Keratinocyte (primary cell): ENCODE measurements at regions not wholly inside any gene's neighbourhood (a gene's known extent, or its start where the extent isn't known, plus 50 kb on each side); places are given as distances from the start of the nearest gene placed in this dataset.

ENCODE experiments used
- DNase-seq: peaks from one replicate; pipeline ENCODE4 v3.0.0-alpha.2; 2011; ENCODE audit warnings: low read depth, missing footprints, low spot score
- FAIRE-seq: peaks from 2 replicates; lab custom pipeline; 2011; peaks lifted over from hg19 to GRCh38; lab: Jason Lieb, UNC
- H2AFZ ChIP-seq: 2 replicates; pipeline ENCODE4 v1.6.0; 2012; ENCODE audit warnings: low read length, control low read depth, inconsistent platforms; ENCODE audit not compliant: control insufficient read depth
- H3K27ac ChIP-seq: 2 replicates; pipeline ENCODE4 v1.5.1; 2011; ENCODE audit warnings: low read length; ENCODE audit not compliant: control insufficient read depth, insufficient read depth
- H3K27me3 ChIP-seq: 3 replicates; pipeline ENCODE4 v1.6.0; 2011; ENCODE audit warnings: low read length; ENCODE audit not compliant: control insufficient read depth, insufficient read depth; ENCODE audit errors: extremely low read depth
- H3K36me3 ChIP-seq, 2 experiments: 2 replicates in 1 of 2; 3 replicates in 1 of 2; pipeline ENCODE4 v1.5.1; 2011; ENCODE audit warnings: low read length in 2 of 2, mild to moderate bottlenecking in 1 of 2; ENCODE audit not compliant: control insufficient read depth in 2 of 2, insufficient read depth in 2 of 2; ENCODE audit errors: extremely low read depth in 1 of 2
- H3K4me1 ChIP-seq: 3 replicates; pipeline ENCODE4 v1.5.1; 2011; ENCODE audit warnings: low read length; ENCODE audit not compliant: control insufficient read depth, insufficient read depth; ENCODE audit errors: extremely low read depth
- H3K4me2 ChIP-seq: 3 replicates; pipeline ENCODE4 v1.6.0; 2011; ENCODE audit warnings: low read depth, low read length; ENCODE audit not compliant: control insufficient read depth, insufficient read depth; ENCODE audit errors: extremely low read depth
- H3K4me3 ChIP-seq, 3 experiments: fragments of 200-600 bp in 1 of 3; sonication (generic) in 1 of 3; 2 replicates in 2 of 3; 3 replicates in 1 of 3; pipeline ENCODE4 v1.5.1; 2011 to 2016; ENCODE audit warnings: low read length in 3 of 3, mild to moderate bottlenecking in 3 of 3, control low read depth in 2 of 3, inconsistent platforms in 1 of 3, low read depth in 1 of 3, mixed read lengths in 1 of 3, mixed run types in 1 of 3, moderate library complexity in 1 of 3; ENCODE audit not compliant: control insufficient read depth in 2 of 3, insufficient read depth in 2 of 3; ENCODE audit errors: extremely low read depth in 1 of 3
- H3K79me2 ChIP-seq: 2 replicates; pipeline ENCODE4 v1.6.0; 2012; ENCODE audit warnings: low read length; ENCODE audit not compliant: control insufficient read depth, insufficient read depth
- H3K9ac ChIP-seq: 3 replicates; pipeline ENCODE4 v1.6.0; 2011; ENCODE audit warnings: low read length; ENCODE audit not compliant: control insufficient read depth, insufficient read depth; ENCODE audit errors: extremely low read depth
- H3K9me1 ChIP-seq: 3 replicates; pipeline ENCODE4 v1.6.0; 2011; ENCODE audit warnings: low read length; ENCODE audit not compliant: control insufficient read depth, insufficient read depth; ENCODE audit errors: extremely low read depth
- H3K9me3 ChIP-seq: 2 replicates; pipeline ENCODE4 v1.5.1; 2012; ENCODE audit warnings: low read depth, low read length; ENCODE audit not compliant: control insufficient read depth
- H4K20me1 ChIP-seq: 3 replicates; pipeline ENCODE4 v1.6.0; 2011; ENCODE audit warnings: low read length; ENCODE audit not compliant: control insufficient read depth, insufficient read depth; ENCODE audit errors: extremely low read depth
- CTCF ChIP-seq, 3 experiments: IDR thresholded peaks in 1 of 3; conservative IDR thresholded peaks in 1 of 3; optimal IDR thresholded peaks in 1 of 3; 2 replicates in 2 of 3; 3 replicates in 1 of 3; pipeline versions ENCODE3 to v1.5.1; 2011; ENCODE audit warnings: low read length in 3 of 3, mild to moderate bottlenecking in 3 of 3, moderate library complexity in 2 of 3, control low read depth in 1 of 3, inconsistent platforms in 1 of 3; ENCODE audit not compliant: insufficient read depth in 2 of 3; ENCODE audit errors: extremely low read depth in 1 of 3
- EZH2 ChIP-seq: IDR thresholded peaks from one replicate; pipeline ENCODE4 v1.6.1; 2012; ENCODE audit warnings: inconsistent platforms, mild to moderate bottlenecking, low read length, moderate library complexity
- dilution Hi-C: fragments of 300-500 bp; cut with MboI; formaldehyde crosslinking; loops from one replicate; pipeline ENCODE4 v1.7.0; 2020; ENCODE audit warnings: low sequenced_read_pairs; ENCODE audit not compliant: extremely low pct_ligation_motif_present

DNA sequence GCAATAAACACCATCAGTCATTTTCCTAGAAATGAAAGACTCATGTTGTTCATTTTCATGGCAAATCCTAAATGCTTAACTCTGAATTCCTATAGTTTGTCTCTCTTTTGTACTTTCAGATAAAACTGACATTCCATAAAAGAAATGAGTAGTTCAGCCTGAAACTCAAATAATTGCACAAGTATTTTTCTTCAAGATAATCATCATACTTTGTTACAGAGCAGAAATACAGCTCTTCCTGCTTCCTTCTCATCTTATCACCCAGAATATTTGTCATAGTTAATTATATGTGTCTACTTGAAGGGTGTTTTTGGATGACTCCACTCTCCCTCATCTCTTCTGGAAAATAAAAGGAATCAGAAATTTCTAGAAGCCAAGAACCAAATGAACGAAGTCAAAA is 141.1 kb downstream of the HNMT start:
- H2AFZ ChIP-seq = no peak overlapping the region
- H3K4me3 ChIP-seq = no peak overlapping the region
- no peaks in the 10 kb centered on the region for H3K9me1 ChIP-seq
- no peaks in the 10 kb centered on the region for H3K36me3 ChIP-seq
- no peaks in the 10 kb centered on the region for H3K79me2 ChIP-seq
- dilution Hi-C loops = no loop called here
- no peaks in the 10 kb centered on the region for H3K27me3 ChIP-seq
- peaks cover 5% of the 10 kb centered on the region for H3K4me1 ChIP-seq
- no peak for DNase-seq
- H3K27ac ChIP-seq = no peak overlapping the region
- no peak for TF ChIP-seq EZH2
- no peak for TF ChIP-seq CTCF (optimal IDR thresholded peaks at IDR 0.05 in 1 of 3, IDR thresholded peaks at IDR 0.05 in 1 of 3, conservative IDR thresholded peaks at IDR 0.05 in 1 of 3; ENCODE audit: extremely low read depth in 1 of 3, insufficient read depth in 2 of 3, low read length in 3 of 3)
- FAIRE-seq = no peak
- no peaks in the 10 kb centered on the region for H4K20me1 ChIP-seq
- H3K9me3 ChIP-seq = no peaks in the 10 kb centered on the region
- H3K9ac ChIP-seq = no peak overlapping the region
- H3K4me2 ChIP-seq = no peak overlapping the region

DNA sequence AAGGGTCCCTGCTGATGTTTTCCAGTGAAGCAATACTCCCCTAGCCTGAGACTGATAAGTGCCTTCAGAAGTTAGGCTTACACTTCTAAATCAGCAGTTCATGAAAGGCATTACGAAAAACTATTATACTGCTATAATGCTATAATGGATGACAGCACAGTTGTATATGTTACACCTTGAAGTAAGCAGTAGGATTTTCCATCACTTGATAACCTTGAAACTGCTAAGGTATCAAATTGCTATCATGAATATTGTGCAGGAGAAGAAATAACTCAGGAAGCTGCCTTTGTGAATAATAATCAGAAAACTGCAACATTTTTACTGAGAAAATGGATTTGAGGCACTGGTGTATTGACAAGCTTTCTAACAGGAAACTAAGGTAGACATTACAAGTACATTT is 142.3 kb downstream of the HNMT start:
- no peak overlapping the region for H2AFZ ChIP-seq
- H3K9me1 ChIP-seq = no peaks in the 10 kb centered on the region
- dilution Hi-C loops = no loop called here
- no peaks in the 10 kb centered on the region for H3K79me2 ChIP-seq
- peak; percentile 48 for FAIRE-seq
- no peaks in the 10 kb centered on the region for H4K20me1 ChIP-seq
- no peak overlapping the region for H3K9ac ChIP-seq
- no peak for DNase-seq
- H3K9me3 ChIP-seq = no peaks in the 10 kb centered on the region
- H3K36me3 ChIP-seq = no peaks in the 10 kb centered on the region
- H3K27ac ChIP-seq = no peak overlapping the region
- peaks cover 5% of the 10 kb centered on the region for H3K4me1 ChIP-seq
- no peaks in the 10 kb centered on the region for H3K27me3 ChIP-seq
- no peak overlapping the region for H3K4me2 ChIP-seq
- no peak overlapping the region for H3K4me3 ChIP-seq
- TF ChIP-seq CTCF (optimal IDR thresholded peaks at IDR 0.05 in 1 of 3, IDR thresholded peaks at IDR 0.05 in 1 of 3, conservative IDR thresholded peaks at IDR 0.05 in 1 of 3; ENCODE audit: extremely low read depth in 1 of 3, insufficient read depth in 2 of 3, low read length in 3 of 3) (no peak), EZH2 (no peak)
